ENCODE measurements at regions not wholly inside any gene's neighbourhood (a gene's known extent, or its start where the extent isn't known, plus 50 kb on each side); places are given as distances from the start of the nearest gene placed in this dataset.

GRCh38 chr6:78551361-78551760 lies 316.0 kb upstream of the IRAK1BP1 start:
- no peak for TF ChIP-seq CTCF (conservative IDR thresholded peaks at IDR 0.05; ENCODE audit: low read depth, low read length)
- no peak for TF ChIP-seq POLR2A (IDR thresholded peaks at IDR 0.05; ENCODE audit: low read depth, low read length)
- TF ChIP-seq USF2 (IDR thresholded peaks at IDR 0.05; ENCODE audit: low read depth, low read length) = no peak
- no peak for TF ChIP-seq MXI1 (IDR thresholded peaks at IDR 0.05; ENCODE audit: borderline replicate concordance, low read depth, low read length)
- no peak for TF ChIP-seq SMC3 (IDR thresholded peaks at IDR 0.05; ENCODE audit: low read depth, low read length)

Measured in IMR-90 (cell line).